Liver (tissue), 8 donors: ENCODE measurements at regions not wholly inside any gene's neighbourhood (a gene's known extent, or its start where the extent isn't known, plus 50 kb on each side); places are given as distances from the start of the nearest gene placed in this dataset.

Source experiments
- DNase-seq: peaks from one replicate; pipeline ENCODE4 v3.0.0-alpha.2; 2017; ENCODE audit warnings: low spot score
- H3K27ac ChIP-seq, 2 donors: one replicate each; pipeline ENCODE4 v1.7.0; 2013; ENCODE audit warnings: inconsistent platforms in 2 of 2, low read length in 2 of 2, control low read depth in 1 of 2, low read depth in 1 of 2, mild to moderate bottlenecking in 1 of 2
- H3K27me3 ChIP-seq, 4 donors: one replicate each; pipeline versions ENCODE4 v1.6.1 to v1.7.0; 2013; ENCODE audit warnings: low read length in 3 of 4, inconsistent platforms in 1 of 4, mild to moderate bottlenecking in 1 of 4, moderate library complexity in 1 of 4; ENCODE audit not compliant: control insufficient read depth in 4 of 4, insufficient read depth in 4 of 4
- H3K36me3 ChIP-seq, 4 donors: one replicate each; pipeline versions ENCODE4 v1.6.1 to v1.7.0; 2013; ENCODE audit warnings: low read length in 3 of 4, mild to moderate bottlenecking in 3 of 4, low read depth in 1 of 4, moderate library complexity in 1 of 4; ENCODE audit not compliant: control insufficient read depth in 4 of 4, insufficient read depth in 3 of 4
- H3K4me1 ChIP-seq, 4 donors: one replicate each; pipeline versions ENCODE4 v1.6.1 to v1.7.0; 2013; ENCODE audit warnings: low read length in 3 of 4, mild to moderate bottlenecking in 3 of 4, moderate library complexity in 1 of 4; ENCODE audit not compliant: control insufficient read depth in 4 of 4, insufficient read depth in 4 of 4
- H3K4me3 ChIP-seq, 3 donors: one replicate each; pipeline versions ENCODE4 v1.6.1 to v1.7.0; 2013; ENCODE audit warnings: low read length in 3 of 3, control low read depth in 1 of 3, low read depth in 1 of 3, mild to moderate bottlenecking in 1 of 3
- H3K9ac ChIP-seq, 2 donors: one replicate each; pipeline ENCODE4 v1.7.0; 2013; ENCODE audit warnings: low read length in 2 of 2, mild to moderate bottlenecking in 2 of 2, moderate library complexity in 2 of 2, control low read depth in 1 of 2, low read depth in 1 of 2
- H3K9me3 ChIP-seq, 4 donors: one replicate each; pipeline versions ENCODE4 v1.6.1 to v1.7.0; 2013; ENCODE audit warnings: low read length in 3 of 4; ENCODE audit not compliant: control insufficient read depth in 4 of 4
- CTCF ChIP-seq: fragments of 150-350 bp; IDR thresholded peaks from 2 replicates; pipeline ENCODE4 v1.5.1; 2017; ENCODE audit warnings: improper control_type of control experiment, low read depth, low read length; ENCODE audit not compliant: missing input control
- EGR1 ChIP-seq, 2 donors: IDR thresholded peaks; 2 replicates each; pipeline ENCODE4 v1.6.1; 2016 to 2018; ENCODE audit warnings: antibody characterized with exemption in 2 of 2, low read depth in 2 of 2
- JUND ChIP-seq, 2 donors: IDR thresholded peaks; 2 replicates each; pipeline ENCODE4 v1.6.1; 2016; ENCODE audit warnings: antibody characterized with exemption in 2 of 2
- MAX ChIP-seq: IDR thresholded peaks from 2 replicates; pipeline ENCODE4 v1.6.1; 2016; ENCODE audit warnings: antibody characterized with exemption
- NR2F2 ChIP-seq: IDR thresholded peaks from 2 replicates; pipeline ENCODE4 v1.6.1; 2016; ENCODE audit warnings: antibody characterized with exemption
- RAD21 ChIP-seq, 2 donors: IDR thresholded peaks; 2 replicates each; pipeline ENCODE4 v1.6.1; 2016; ENCODE audit warnings: antibody characterized with exemption in 2 of 2, mild to moderate bottlenecking in 2 of 2
- REST ChIP-seq: IDR thresholded peaks from 2 replicates; pipeline ENCODE4 v1.6.1; 2016; ENCODE audit warnings: antibody characterized with exemption, mild to moderate bottlenecking
- RXRA ChIP-seq, 2 donors: IDR thresholded peaks; 2 replicates each; pipeline ENCODE4 v1.6.1; 2017 to 2018; ENCODE audit warnings: antibody characterized with exemption in 2 of 2, mild to moderate bottlenecking in 1 of 2
- YY1 ChIP-seq: IDR thresholded peaks from 2 replicates; pipeline ENCODE4 v1.6.1; 2016; ENCODE audit warnings: antibody characterized with exemption, mild to moderate bottlenecking
- ZBTB33 ChIP-seq: IDR thresholded peaks from 2 replicates; pipeline ENCODE4 v1.6.1; 2016; ENCODE audit warnings: antibody characterized with exemption
- WGBS: extraction: QIAGEN DNeasy Blood & Tissue Kit; methylation state at CpG from one replicate; pipeline ENCODE4 v1.1.7; 2013; 5-methylcytosine and 5-hydroxymethylcytosine counted together
- donor health status: healthy.
- donor health status: healthy.
- donor health status: healthy.
- donor health status: healthy.
- donor health status: healthy.

GRCh38 chr16:22967521-22968095 is 153.6 kb downstream of the HS3ST2 start:
- no peak for TF ChIP-seq ZBTB33
- TF ChIP-seq RAD21 (IDR thresholded peaks at IDR 0.05) = no peak
- no peak for TF ChIP-seq REST
- TF ChIP-seq CTCF = no peak
- no peak for TF ChIP-seq MAX
- no peak for TF ChIP-seq EGR1 (IDR thresholded peaks at IDR 0.05; ENCODE audit: low read depth in 2 of 2)
- no peak for TF ChIP-seq NR2F2
- TF ChIP-seq JUND (IDR thresholded peaks at IDR 0.05) = no peak
- TF ChIP-seq YY1 = no peak
- TF ChIP-seq RXRA (IDR thresholded peaks at IDR 0.05) = no peak
- no peak for DNase-seq
- peaks cover 0 to 4% (median 0%) of the 10 kb centered on the region in 4 donors for H3K9me3 ChIP-seq
- H3K27me3 ChIP-seq = peaks cover 0 to 6% (median 0%) of the 10 kb centered on the region in 4 donors
- WGBS = 79% methylated on average over 1 of the region's 1 CpG
- no peak overlapping the region for H3K9ac ChIP-seq
- no peaks in the 10 kb centered on the region for H3K36me3 ChIP-seq
- no peak overlapping the region for H3K4me3 ChIP-seq
- H3K4me1 ChIP-seq = no peaks in the 10 kb centered on the region
- H3K27ac ChIP-seq = no peak overlapping the region
